GM21381 (cell line): ENCODE measurements at regions not wholly inside any gene's neighbourhood (a gene's known extent, or its start where the extent isn't known, plus 50 kb on each side); places are given as distances from the start of the nearest gene placed in this dataset.

Source experiments
- ATAC-seq: cut with Tn5 transposase; IDR thresholded peaks from one replicate; pipeline ENCODE4 v1.9.1; 2021; ENCODE audit warnings: mild to moderate bottlenecking, moderate library complexity; ENCODE audit not compliant: unreplicated experiment

DNA sequence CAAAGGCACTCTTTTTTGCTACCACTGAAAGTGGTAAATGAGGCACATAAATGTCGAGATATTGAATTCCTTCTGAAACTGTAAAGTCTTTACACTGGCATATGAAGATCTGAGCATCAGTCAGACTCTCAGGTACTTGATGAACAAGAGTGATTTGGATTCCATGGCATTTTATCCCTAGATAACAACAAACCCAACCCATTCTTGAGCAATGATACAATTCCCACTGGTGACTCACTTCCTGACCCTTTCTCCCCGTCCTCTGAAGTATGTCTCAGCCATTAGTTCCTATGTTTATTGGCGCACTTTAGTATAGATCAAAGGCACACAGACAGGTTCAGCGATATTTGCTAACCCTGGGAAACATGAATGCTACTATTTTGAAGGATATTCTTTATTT, 147.0 kb upstream of the RBFOX1 start:
- no peak for ATAC-seq

DNA sequence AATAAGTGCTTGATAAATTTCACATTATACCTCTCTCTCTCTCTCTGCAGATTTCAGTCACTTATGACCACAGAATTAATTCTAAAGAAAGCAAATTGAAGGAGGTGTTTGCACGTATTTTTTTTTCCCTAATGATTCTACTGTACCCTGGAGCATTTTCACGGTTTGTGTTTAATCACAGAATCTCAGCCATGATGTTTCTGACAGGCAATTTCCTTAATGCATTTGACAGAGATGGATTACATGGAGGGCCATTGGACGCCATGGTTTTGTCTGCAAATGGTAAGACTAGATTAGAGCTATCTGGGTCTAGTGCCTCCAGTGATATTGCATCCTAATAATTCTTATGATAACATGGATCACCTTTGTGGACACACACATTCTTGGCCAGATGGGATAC, 147.5 kb upstream of the RBFOX1 start:
- no peak for ATAC-seq

DNA sequence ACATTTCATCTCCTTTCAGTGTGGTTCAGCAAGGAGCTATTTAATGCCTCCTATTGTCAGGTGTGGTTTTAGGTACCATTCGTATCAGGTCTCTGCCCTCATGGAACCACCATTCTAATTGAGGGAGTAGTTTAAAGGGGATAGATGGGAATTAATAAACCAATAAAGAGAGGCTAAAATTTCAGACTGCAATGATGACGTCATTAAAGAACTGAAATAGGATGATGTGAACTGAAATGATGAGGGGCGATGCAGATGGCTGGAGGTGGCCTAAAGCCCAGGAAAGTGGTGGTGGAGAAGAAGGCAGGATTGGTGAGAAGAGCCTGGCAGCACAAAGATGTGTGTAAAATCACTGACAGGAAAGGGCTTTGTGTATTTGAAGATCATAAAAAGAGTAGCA, 148.9 kb upstream of the RBFOX1 start:
- no peak for ATAC-seq

DNA sequence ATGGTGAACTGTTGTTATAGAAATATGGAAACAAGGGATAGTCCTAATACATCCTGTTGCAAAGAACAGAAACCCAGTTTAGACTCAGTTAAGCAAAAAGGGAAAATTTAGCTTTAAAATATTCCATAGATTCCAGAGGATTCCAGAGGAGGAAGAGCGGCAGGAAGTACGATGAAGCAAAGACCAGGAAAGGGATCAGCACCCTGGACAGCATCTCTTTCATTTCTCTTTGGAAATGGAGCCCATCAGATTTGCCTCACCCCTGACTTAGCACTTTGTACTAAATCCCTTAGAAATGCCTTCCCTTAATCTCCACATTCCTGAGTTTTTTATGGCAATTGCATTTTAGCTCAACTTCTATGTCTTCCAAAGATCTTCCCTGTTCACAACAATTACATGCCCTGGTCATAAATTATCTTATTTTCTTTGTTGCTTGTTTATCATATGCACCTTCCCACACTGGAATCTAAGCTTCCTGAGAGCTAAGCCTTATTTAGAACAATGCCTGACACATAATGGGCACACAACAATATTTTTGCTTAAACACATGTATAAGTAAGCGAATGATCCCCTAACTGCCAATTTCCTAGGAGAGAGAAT, 150.0 kb upstream of the RBFOX1 start:
- no peak for ATAC-seq

DNA sequence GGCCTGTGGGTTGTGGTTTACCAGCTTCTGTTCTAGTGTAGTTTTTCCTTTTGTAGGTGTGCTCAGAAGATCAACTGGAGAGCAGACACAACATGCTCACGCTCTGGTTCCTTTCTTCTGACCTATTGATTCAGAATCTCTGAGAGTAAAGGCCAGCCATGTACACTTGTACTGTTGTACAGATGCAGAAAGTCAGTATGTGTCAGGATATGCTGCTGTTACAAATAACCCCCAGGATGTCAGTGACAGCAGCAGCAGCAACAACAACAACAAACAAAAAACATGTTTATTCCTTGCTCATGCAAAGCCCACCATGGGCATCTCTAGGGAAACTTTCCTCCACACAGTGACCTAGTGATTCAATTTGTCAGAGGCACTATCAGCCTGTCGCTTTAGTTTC, 154.8 kb upstream of the RBFOX1 start:
- ATAC-seq: no peak

DNA sequence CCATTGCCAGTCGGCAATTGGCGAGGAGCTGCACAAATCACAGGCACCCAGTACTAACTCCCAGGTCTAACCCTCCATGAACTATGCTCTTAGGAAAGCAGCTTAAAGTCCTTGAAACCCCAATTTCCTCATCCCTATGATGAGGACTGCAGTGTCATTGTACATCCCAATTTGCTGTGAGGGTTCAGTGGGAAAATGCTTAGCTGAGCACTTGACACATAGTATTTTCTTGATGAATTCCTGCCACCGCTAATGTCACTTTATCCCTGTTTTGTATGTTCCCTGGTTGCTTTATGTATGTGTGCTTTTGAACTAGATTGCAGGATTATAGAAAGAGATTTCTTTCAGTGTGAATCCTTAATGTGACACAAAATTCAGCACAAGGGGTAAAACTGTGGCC, 161.5 kb upstream of the RBFOX1 start:
- ATAC-seq: no peak

DNA sequence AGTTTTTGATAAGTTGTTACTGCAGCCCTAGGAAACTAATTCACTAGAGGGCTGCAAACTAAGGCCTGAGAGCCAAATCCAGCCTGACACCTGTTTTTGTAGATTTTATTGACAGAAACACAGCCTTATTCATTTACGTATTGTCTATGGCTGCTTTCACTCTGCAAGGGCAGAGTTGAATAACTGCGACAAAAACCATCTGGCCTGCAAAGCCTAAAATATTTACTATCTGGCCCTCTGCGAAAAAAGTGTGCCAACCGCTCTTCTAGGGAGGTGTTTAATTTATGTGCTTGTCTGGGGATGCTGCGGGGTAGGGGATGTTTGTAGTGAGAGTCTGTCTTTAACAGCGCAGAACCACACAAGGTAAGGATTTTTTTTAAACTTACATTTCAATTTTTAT, 165.0 kb upstream of the RBFOX1 start:
- ATAC-seq: no peak

DNA sequence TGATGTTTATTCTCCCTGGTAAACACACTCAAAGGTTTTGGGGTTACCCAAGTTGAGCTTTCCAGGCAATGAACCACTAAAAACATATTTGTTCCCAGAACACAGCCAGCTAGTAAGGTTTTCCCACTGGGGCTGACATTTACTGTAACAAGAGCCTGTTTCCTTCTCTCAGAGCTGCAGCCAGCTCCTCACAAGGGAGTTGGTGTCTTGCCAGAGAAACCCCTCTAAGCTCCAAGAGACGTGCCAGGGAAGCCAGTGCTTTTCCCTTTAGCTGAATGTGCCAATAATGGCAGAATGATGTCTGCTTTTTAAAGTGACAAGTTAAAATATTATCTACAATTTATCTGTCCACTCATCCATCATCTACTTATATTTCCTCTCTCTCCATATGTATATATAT, 170.8 kb upstream of the RBFOX1 start:
- no peak for ATAC-seq

DNA sequence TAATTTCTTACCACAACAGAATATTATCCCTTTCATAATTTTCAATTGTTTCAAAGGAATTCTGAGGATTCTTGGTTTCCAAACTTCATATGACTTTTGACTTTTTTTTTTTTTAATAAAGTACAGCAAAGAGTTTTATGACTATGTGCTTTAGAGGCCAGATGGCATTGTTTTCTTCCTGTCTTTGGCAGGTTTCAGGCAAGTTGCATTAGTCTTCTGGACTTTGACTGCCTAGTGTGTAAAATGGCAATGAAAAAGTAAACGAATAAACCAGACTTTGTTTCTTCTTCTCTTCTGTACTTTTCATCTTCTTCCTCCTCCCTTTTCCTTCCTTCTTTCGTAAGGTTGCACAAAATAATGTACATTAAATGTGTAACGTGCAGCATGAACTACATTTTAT, 172.6 kb upstream of the RBFOX1 start:
- ATAC-seq: no peak

DNA sequence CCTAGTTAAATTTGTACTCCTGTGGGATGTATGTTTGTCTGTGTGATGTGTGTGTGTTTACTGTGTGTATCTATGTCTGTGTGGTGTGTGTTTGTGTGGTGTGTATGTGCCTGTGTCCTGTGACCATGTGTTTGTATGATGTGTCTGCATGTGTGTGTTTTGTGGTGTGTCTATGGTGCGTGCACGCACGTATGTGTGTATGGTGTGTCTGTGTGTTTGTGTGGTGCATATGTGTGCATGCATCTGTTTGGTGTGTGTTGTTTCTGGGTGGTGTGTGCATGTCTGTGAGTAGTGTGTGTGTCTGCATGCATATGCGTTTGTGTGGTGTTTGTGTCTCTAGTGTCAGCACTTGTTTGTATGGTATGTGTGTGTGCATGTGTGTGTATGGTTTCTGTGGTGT, 174.2 kb upstream of the RBFOX1 start:
- no peak for ATAC-seq

DNA sequence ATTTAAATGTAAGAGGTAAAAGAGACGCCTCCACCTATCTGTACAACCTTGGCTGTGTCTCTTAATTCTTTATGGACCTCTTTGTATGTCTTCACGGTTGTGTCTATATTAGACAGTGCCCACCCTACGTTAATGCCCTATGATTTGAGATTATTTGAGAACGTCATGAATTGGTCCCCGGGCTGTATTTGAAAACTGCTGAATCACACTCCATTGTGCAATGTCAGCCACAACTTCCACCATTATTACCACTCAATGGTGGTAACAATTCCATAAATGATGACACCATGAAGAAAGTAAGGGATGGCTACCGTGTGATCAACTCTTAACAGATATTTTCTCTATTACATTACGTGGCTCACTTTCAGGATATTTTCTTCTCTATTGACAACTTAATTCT, 182.4 kb upstream of the RBFOX1 start:
- ATAC-seq: no peak

DNA sequence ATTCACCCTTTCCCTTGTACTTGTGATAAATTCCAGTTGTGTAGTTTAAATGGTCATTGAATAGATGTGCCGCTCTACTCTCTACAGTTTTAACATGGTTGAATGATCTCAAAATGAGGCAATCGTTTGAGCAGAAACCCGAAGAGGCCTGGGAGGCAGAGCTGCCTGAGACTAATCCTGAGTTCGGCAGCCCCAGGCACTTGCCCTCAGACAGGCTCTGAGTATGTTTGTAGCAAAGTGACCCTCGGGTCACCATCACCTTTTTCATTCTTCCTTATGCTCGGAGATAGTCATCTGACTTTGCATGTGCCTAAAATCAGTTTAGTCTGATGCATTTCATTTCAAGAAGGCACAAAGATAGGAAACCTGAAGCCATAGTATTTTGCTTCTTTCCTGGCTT, 184.0 kb upstream of the RBFOX1 start:
- ATAC-seq: no peak

DNA sequence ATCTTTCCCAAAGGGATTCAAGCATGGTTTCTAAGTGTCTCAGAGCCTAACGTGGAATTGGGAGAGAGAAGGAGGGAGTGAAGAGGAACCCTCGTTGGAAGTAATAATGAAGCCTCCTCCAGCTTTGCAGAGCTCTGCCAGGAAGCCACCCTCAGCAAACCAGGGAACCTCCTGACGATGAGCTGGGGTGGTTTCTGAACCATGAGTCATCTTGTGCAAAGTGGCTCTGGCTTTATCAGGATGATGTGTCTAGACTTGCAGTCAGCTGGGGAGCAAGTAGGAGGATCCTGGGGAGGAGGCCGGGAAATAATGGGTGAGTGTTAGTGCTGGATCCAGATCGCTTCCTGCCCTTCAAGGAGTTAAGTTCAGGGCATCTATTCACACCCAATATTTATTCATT, 191.7 kb upstream of the RBFOX1 start:
- no peak for ATAC-seq

DNA sequence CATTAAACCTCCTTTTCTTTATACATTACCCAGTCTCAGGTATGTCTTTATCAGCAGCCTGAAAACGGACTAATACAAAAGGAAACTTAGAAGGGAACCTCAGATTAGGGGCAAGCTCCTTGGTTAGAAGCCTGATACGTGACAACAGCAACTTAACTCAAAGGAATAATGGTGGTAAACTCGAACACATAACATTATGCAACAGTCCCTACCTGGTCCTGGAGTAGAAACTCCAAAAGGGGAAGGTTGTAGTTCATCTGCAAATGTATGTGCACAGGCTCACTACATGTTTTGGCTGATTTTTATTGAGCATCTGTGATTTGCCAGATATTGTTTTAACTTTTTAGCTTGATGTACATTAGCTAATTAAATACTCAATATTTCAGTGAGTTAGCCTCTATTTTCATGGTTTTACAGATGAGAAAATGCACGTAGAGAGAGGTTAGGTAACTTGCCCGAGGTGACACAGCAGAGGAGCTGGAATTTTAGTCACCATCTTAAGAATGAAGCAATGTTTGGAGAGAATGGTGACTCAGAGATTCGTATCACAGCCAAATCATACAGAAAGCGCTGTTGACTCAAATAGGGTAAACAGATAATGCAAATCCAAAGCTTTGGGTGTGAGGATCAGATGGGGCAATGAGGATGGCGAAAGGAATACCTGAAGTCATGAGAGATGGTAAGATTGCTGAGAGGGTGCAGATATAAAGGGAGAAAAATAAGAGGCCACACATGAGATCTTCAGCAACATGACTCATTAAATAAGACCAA, 194.9 kb upstream of the RBFOX1 start:
- no peak for ATAC-seq

DNA sequence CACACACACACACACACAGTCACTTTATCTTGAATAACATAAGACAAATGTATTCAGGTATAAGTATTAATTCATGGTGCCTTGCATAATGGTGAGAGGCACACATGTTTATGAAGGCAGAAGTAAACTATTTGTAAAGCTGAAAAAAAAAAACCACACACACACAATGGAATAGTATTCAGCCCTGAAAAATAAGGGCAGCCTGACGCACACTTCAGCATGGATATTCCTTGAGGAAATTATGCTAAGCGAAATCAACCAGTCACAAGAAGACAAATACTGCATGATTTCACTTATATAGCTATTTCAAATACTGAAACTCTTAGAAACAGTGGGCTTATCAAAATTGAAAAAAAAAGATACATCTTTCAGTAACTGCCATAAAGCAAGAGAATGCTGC, 200.2 kb upstream of the RBFOX1 start:
- no peak for ATAC-seq

DNA sequence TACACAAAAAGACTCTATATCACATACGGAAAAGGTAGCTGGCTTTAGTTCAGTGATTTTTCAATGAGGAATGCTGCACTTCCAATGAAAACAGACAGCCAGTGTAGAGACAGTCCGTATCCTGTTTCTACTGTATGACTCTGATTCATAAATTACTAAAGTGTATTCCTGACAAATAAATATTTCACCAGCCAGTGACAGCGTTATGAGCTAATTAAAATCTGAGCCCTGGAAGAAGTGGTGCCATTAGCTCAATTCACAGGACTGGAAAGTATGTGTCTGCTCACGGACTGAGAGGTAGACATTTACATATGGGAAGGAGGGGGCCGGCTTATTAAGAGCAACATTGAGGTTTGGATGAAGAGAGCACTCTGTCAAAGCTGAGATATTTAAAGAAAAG, 207.9 kb upstream of the RBFOX1 start:
- no peak for ATAC-seq

DNA sequence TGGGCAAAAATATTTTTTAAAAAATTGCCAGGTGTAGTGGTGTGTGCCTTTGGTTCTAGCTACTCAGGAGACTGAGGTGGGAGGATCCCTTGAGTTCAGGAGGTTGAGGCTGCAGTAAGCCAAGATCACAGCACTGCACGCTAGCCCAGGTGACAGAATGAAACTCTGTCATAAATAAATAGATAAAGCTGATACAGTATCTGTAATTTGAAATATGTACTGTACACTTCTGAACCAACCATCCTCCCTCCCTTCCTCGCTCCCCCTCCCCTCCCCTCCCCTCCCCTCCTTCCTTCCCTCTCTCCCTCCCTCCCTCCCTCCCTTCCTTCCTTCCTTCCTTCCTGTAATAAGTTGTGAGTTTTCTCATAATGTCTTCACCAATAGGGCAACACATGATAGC, 208.4 kb upstream of the RBFOX1 start:
- ATAC-seq: no peak

DNA sequence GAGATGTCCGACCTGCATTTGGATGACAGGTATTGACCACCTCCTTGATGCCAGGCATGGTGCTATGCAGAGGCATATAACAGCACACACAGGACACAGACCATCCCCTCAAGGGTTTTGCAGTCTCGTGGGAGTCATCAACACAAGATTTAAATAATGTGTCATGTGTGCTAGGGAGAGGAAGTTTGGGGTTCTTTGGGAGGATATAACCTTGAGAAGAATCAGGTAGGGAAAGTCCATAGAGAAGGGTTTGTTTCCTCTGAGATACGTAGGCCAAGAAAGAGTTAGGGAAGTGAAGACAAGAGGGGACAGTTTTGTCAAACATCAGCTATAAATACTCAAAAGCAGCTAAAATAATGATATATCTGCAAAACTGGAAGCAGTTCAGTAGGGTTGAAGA, 215.9 kb upstream of the RBFOX1 start:
- ATAC-seq: no peak

DNA sequence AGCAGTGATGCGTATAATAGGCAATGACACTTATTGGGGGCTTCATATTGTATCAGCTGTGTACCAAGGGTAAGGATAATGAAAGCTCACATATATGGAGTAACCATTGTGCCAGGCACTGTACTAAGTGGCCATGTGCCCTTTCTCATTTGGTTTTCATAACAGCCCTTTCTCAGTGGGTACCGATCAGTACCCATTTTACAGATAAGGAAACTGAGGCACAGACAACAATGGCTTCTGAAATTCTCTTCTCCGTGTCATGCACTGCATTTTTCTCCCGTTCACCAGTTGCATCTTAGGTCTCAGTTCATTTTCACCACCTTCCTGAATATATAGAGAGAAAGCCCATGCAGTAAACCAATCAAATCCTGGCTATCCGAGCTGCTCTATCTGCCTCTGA, 216.7 kb upstream of the RBFOX1 start:
- ATAC-seq: no peak

DNA sequence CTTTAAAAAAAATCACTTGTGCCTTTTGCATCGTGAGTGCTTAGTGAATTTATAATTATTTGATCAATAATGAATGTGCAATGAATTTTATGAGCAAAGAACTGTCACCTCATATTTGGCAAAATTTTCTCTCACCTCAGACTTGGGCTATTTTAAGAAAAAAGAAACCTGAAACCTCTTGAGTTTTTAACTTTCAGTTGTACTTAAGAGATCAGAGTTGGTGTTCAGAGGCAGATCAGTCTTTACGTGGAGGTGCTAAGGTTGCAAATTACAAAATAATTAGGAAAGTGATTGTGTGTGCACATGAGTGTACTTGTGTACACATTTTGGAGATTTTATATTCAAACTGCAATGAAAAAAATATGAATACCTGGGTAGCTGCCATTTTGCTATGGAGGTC, 218.7 kb upstream of the RBFOX1 start:
- ATAC-seq: no peak

DNA sequence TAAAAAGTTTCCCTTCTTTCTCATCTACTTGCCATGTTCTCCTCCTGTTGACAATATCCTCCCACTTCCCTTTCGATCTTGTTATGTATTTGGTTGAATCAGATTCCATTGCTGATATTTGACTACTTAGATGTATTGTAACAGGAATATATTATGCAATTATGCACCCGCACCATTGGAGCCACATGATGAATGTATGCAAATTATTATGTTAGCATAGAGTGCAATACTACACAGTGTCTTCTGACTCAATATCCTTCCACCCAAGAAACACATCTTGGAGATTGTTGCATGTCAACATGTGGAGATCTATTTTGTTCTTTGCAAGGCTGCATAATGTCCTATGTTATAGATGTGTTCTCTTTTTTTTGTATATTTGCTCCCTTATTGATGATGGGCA, 219.2 kb upstream of the RBFOX1 start:
- no peak for ATAC-seq

DNA sequence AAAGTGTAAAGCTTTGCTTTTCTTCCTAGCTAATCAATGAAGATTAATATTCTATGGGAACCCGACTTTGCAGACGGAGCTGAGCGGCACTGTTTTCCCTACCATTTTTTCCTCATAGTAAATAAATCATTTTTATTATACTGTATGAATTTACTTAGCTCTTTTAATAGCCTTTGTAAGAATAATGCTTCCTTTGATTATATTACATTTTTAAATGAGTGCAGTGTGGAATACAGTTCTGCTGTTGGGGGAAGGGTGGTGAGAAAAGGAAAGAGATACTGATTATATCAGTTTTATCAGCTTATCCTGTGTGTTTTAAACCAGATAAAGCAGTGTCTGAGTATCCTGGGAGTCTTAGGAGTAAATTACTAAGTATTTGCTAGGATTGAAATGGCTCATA, 221.4 kb upstream of the RBFOX1 start:
- no peak for ATAC-seq

DNA sequence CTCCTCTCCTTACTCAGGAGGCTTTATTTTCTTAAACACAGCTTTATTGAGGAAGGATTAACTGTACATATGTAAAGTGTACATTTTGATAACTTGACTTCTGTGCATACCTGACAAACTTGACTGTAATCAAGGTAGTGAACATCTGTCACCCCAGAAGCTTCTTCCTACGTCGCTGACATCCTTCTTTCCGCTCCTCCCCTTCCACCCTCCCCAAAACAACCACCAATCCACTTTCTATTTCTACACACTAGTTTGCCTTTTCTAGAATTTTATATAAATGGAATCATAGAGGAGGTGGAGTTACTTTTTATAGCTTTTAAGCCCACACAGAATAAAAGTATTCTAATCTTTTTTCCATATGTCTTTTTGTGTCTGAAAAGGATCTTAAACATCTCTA, 225.2 kb upstream of the RBFOX1 start:
- no peak for ATAC-seq
